Liver (tissue), 3 donors: ENCODE measurements at regions not wholly inside any gene's neighbourhood (a gene's known extent, or its start where the extent isn't known, plus 50 kb on each side); places are given as distances from the start of the nearest gene placed in this dataset.

Experiments used
- ATF3 ChIP-seq: IDR thresholded peaks from 2 replicates; pipeline ENCODE4 v1.6.1; 2016; ENCODE audit warnings: antibody characterized with exemption
- CTCF ChIP-seq: fragments of 150-350 bp; IDR thresholded peaks from 2 replicates; pipeline ENCODE4 v1.5.1; 2017; ENCODE audit warnings: improper control_type of control experiment, low read depth, low read length; ENCODE audit not compliant: missing input control
- EGR1 ChIP-seq, 2 donors: IDR thresholded peaks; 2 replicates each; pipeline ENCODE4 v1.6.1; 2016 to 2018; ENCODE audit warnings: antibody characterized with exemption in 2 of 2, low read depth in 2 of 2
- GABPA ChIP-seq, 2 donors: IDR thresholded peaks in 1 of 2; conservative IDR thresholded peaks in 1 of 2; 2 replicates each; pipeline ENCODE4 v1.6.1; 2016; ENCODE audit warnings: antibody characterized with exemption in 2 of 2, mild to moderate bottlenecking in 1 of 2, moderate library complexity in 1 of 2
- HNF4G ChIP-seq: IDR thresholded peaks from 2 replicates; pipeline ENCODE4 v1.6.1; 2016; ENCODE audit warnings: antibody characterized with exemption
- JUND ChIP-seq, 2 donors: IDR thresholded peaks; 2 replicates each; pipeline ENCODE4 v1.6.1; 2016; ENCODE audit warnings: antibody characterized with exemption in 2 of 2
- MAX ChIP-seq: IDR thresholded peaks from 2 replicates; pipeline ENCODE4 v1.6.1; 2016; ENCODE audit warnings: antibody characterized with exemption
- RAD21 ChIP-seq, 2 donors: IDR thresholded peaks; 2 replicates each; pipeline ENCODE4 v1.6.1; 2016; ENCODE audit warnings: antibody characterized with exemption in 2 of 2, mild to moderate bottlenecking in 2 of 2
- REST ChIP-seq: IDR thresholded peaks from 2 replicates; pipeline ENCODE4 v1.6.1; 2016; ENCODE audit warnings: antibody characterized with exemption, mild to moderate bottlenecking
- RXRA ChIP-seq, 2 donors: IDR thresholded peaks; 2 replicates each; pipeline ENCODE4 v1.6.1; 2017 to 2018; ENCODE audit warnings: antibody characterized with exemption in 2 of 2, mild to moderate bottlenecking in 1 of 2
- SP1 ChIP-seq: IDR thresholded peaks from 2 replicates; pipeline ENCODE4 v1.6.1; 2018; ENCODE audit warnings: antibody characterized with exemption, mild to moderate bottlenecking
- ZBTB33 ChIP-seq: IDR thresholded peaks from 2 replicates; pipeline ENCODE4 v1.6.1; 2016; ENCODE audit warnings: antibody characterized with exemption
- donor health status: healthy.
- donor health status: healthy.

- TF ChIP-seq GABPA (IDR thresholded peaks at IDR 0.05 in 1 of 2, conservative IDR thresholded peaks at IDR 0.05 in 1 of 2) = no peak
- no peak for TF ChIP-seq CTCF
- no peak for TF ChIP-seq SP1
- TF ChIP-seq RAD21 (IDR thresholded peaks at IDR 0.05) = no peak
- no peak for TF ChIP-seq MAX
- no peak for TF ChIP-seq JUND (IDR thresholded peaks at IDR 0.05)
- no peak for TF ChIP-seq RXRA (IDR thresholded peaks at IDR 0.05)
- TF ChIP-seq EGR1 (IDR thresholded peaks at IDR 0.05; ENCODE audit: low read depth in 2 of 2) = no peak
- no peak for TF ChIP-seq ZBTB33
- TF ChIP-seq HNF4G = no peak
- no peak for TF ChIP-seq ATF3
- TF ChIP-seq REST = no peak
Observed at GRCh38 chr6:126803769-126804168, 314.7 kb upstream of the RSPO3 start.
